ENCODE measurements at regions not wholly inside any gene's neighbourhood (a gene's known extent, or its start where the extent isn't known, plus 50 kb on each side); places are given as distances from the start of the nearest gene placed in this dataset.

- no peak for TF ChIP-seq JUND (IDR thresholded peaks at IDR 0.05; ENCODE audit: low read depth)
- no peak for DNase-seq (ENCODE audit: low read depth in 1 of 2, low spot score in 1 of 2)
- in situ Hi-C loops (cut with HindIII; ENCODE audit: low pct_unique_long_range_greater_than_20kb, low sequenced_read_pairs): no loop called here
These were observed 116.8 kb downstream of the TFAP2B start for GRCh38 chr6:50935442-50935841.

- DNase-seq (ENCODE audit: low read depth in 1 of 2, low spot score in 1 of 2): no peak
- in situ Hi-C loops (cut with HindIII; ENCODE audit: low pct_unique_long_range_greater_than_20kb, low sequenced_read_pairs): no loop called here
- TF ChIP-seq JUND (IDR thresholded peaks at IDR 0.05; ENCODE audit: low read depth): no peak
These were observed 117.6 kb downstream of the TFAP2B start for GRCh38 chr6:50936277-50936681.

- no peak for TF ChIP-seq JUND (IDR thresholded peaks at IDR 0.05; ENCODE audit: low read depth)
- no peak for DNase-seq (ENCODE audit: low read depth in 1 of 2, low spot score in 1 of 2)
- in situ Hi-C loops (cut with HindIII; ENCODE audit: low pct_unique_long_range_greater_than_20kb, low sequenced_read_pairs): no loop called here
These were observed 121.3 kb downstream of the TFAP2B start for GRCh38 chr6:50939931-50940330.

GRCh38 chr6:50945789-50946188, 127.1 kb downstream of the TFAP2B start:
- DNase-seq (ENCODE audit: low read depth in 1 of 2, low spot score in 1 of 2): peak in 1 of 2 experiments; percentile 47
- no peak for TF ChIP-seq JUND (IDR thresholded peaks at IDR 0.05; ENCODE audit: low read depth)
- in situ Hi-C loops (cut with HindIII; ENCODE audit: low pct_unique_long_range_greater_than_20kb, low sequenced_read_pairs): no loop called here

GRCh38 chr6:50952092-50952907, 133.6 kb downstream of the TFAP2B start:
- DNase-seq (ENCODE audit: low read depth in 1 of 2, low spot score in 1 of 2): peak; percentile 16 to 63
- in situ Hi-C loops (cut with HindIII; ENCODE audit: low pct_unique_long_range_greater_than_20kb, low sequenced_read_pairs): no loop called here
- TF ChIP-seq JUND (IDR thresholded peaks at IDR 0.05; ENCODE audit: low read depth): no peak

GRCh38 chr6:50956014-50956413, 137.3 kb downstream of the TFAP2B start:
- no peak for DNase-seq (ENCODE audit: low read depth in 1 of 2, low spot score in 1 of 2)
- in situ Hi-C loops (cut with HindIII; ENCODE audit: low pct_unique_long_range_greater_than_20kb, low sequenced_read_pairs): no loop called here
- no peak for TF ChIP-seq JUND (IDR thresholded peaks at IDR 0.05; ENCODE audit: low read depth)

GRCh38 chr6:50958148-50958697, 139.6 kb downstream of the TFAP2B start:
- no peak for DNase-seq (ENCODE audit: low read depth in 1 of 2, low spot score in 1 of 2)
- no peak for TF ChIP-seq JUND (IDR thresholded peaks at IDR 0.05; ENCODE audit: low read depth)
- in situ Hi-C loops (cut with HindIII; ENCODE audit: low pct_unique_long_range_greater_than_20kb, low sequenced_read_pairs): no loop called here

- in situ Hi-C loops (cut with HindIII; ENCODE audit: low pct_unique_long_range_greater_than_20kb, low sequenced_read_pairs): no loop called here
- DNase-seq (ENCODE audit: low read depth in 1 of 2, low spot score in 1 of 2): no peak
These were observed 140.5 kb downstream of the TFAP2B start for GRCh38 chr6:50959081-50959641.

GRCh38 chr6:50961611-50962010, 142.9 kb downstream of the TFAP2B start:
- TF ChIP-seq JUND (IDR thresholded peaks at IDR 0.05; ENCODE audit: low read depth): no peak
- in situ Hi-C loops (cut with HindIII; ENCODE audit: low pct_unique_long_range_greater_than_20kb, low sequenced_read_pairs): no loop called here
- DNase-seq (ENCODE audit: low read depth in 1 of 2, low spot score in 1 of 2): no peak

More at GRCh38 chr6:50959081-50959641, 140.5 kb downstream of the TFAP2B start:
- TF ChIP-seq JUND (IDR thresholded peaks at IDR 0.05; ENCODE audit: low read depth): no peak

- in situ Hi-C loops (cut with HindIII; ENCODE audit: low pct_unique_long_range_greater_than_20kb, low sequenced_read_pairs): no loop called here
- no peak for TF ChIP-seq JUND (IDR thresholded peaks at IDR 0.05; ENCODE audit: low read depth)
- no peak for DNase-seq (ENCODE audit: low read depth in 1 of 2, low spot score in 1 of 2)
These were observed 143.6 kb downstream of the TFAP2B start for GRCh38 chr6:50962213-50962759.

- in situ Hi-C loops (cut with HindIII; ENCODE audit: low pct_unique_long_range_greater_than_20kb, low sequenced_read_pairs): no loop called here
- TF ChIP-seq JUND (IDR thresholded peaks at IDR 0.05; ENCODE audit: low read depth): no peak
- DNase-seq (ENCODE audit: low read depth in 1 of 2, low spot score in 1 of 2): no peak
These were observed 145.3 kb downstream of the TFAP2B start for GRCh38 chr6:50963952-50964351.

- no peak for TF ChIP-seq JUND (IDR thresholded peaks at IDR 0.05; ENCODE audit: low read depth)
- DNase-seq (ENCODE audit: low read depth in 1 of 2, low spot score in 1 of 2): no peak
- in situ Hi-C loops (cut with HindIII; ENCODE audit: low pct_unique_long_range_greater_than_20kb, low sequenced_read_pairs): no loop called here
These were observed 146.8 kb downstream of the TFAP2B start for GRCh38 chr6:50965495-50965894.

- no peak for TF ChIP-seq JUND (IDR thresholded peaks at IDR 0.05; ENCODE audit: low read depth)
- in situ Hi-C loops (cut with HindIII; ENCODE audit: low pct_unique_long_range_greater_than_20kb, low sequenced_read_pairs): no loop called here
- no peak for DNase-seq (ENCODE audit: low read depth in 1 of 2, low spot score in 1 of 2)
These were observed 147.9 kb downstream of the TFAP2B start for GRCh38 chr6:50966532-50966931.
